WTC11 (cell line): ENCODE measurements at regions not wholly inside any gene's neighbourhood (a gene's known extent, or its start where the extent isn't known, plus 50 kb on each side); places are given as distances from the start of the nearest gene placed in this dataset.

Experiments
- ATAC-seq: fragments of 200-7000 bp; cut with Tn5 transposase; 2 replicates; pipeline ENCODE4 v1.10.0; 2021; ENCODE audit warnings: mild to moderate bottlenecking, moderate library complexity
- CTCF ChIA-PET: fragments of 300-600 bp; sonication (Branson Sonifier 250); formaldehyde crosslinking; loops from one replicate; lab custom pipeline; 2021; ENCODE audit warnings: antibody characterized with exemption; lab: Charles Lee
- POLR2A ChIA-PET: fragments of 350-600 bp; sonication (Branson Sonifier 250); formaldehyde crosslinking; loops from one replicate; lab custom pipeline; 2021; ENCODE audit warnings: antibody characterized with exemption; lab: Charles Lee
- DNase-seq: peaks from one replicate; pipeline ENCODE4 v3.0.0; 2021; ENCODE audit warnings: low spot score
- H3K27ac Mint-ChIP-seq: 2 replicates; pipeline ENCODE4 v1.8.0; 2021; ENCODE audit warnings: mixed read lengths
- H3K27me3 Mint-ChIP-seq: 2 replicates; pipeline ENCODE4 v1.8.0; 2021; ENCODE audit warnings: low read depth, mild to moderate bottlenecking, moderate library complexity, mixed read lengths
- H3K36me3 Mint-ChIP-seq: 2 replicates; pipeline ENCODE4 v1.8.0; 2021; ENCODE audit warnings: mixed read lengths
- H3K4me1 Mint-ChIP-seq: 2 replicates; pipeline ENCODE4 v1.8.0; 2022; ENCODE audit warnings: mixed read lengths
- H3K4me3 Mint-ChIP-seq: 2 replicates; pipeline ENCODE4 v1.8.0; 2021; ENCODE audit warnings: mild to moderate bottlenecking, moderate library complexity, mixed read lengths
- H3K9me3 Mint-ChIP-seq: 2 replicates; pipeline ENCODE4 v1.8.0; 2021; ENCODE audit warnings: mixed read lengths
- ATF1 ChIP-seq: sonication (generic); formaldehyde crosslinking; IDR thresholded peaks from 2 replicates; pipeline ENCODE4 v1.8.1; 2023; ENCODE audit warnings: mild to moderate bottlenecking, moderate library complexity, missing genetic modification reagents
- CREM ChIP-seq: sonication (generic); formaldehyde crosslinking; IDR thresholded peaks from 2 replicates; pipeline ENCODE4 v1.8.1; 2022; ENCODE audit warnings: mild to moderate bottlenecking, missing genetic modification reagents, moderate library complexity
- E2F1 ChIP-seq: sonication (generic); formaldehyde crosslinking; IDR thresholded peaks from 2 replicates; pipeline ENCODE4 v1.8.0; 2022; ENCODE audit warnings: mild to moderate bottlenecking, missing genetic modification reagents
- E2F4 ChIP-seq: sonication (generic); formaldehyde crosslinking; IDR thresholded peaks from 2 replicates; pipeline ENCODE4 v1.8.1; 2022; ENCODE audit warnings: low read depth, mild to moderate bottlenecking, moderate library complexity, missing genetic modification reagents, borderline replicate concordance
- EMX1 ChIP-seq: fragments of 250-450 bp; sonication (Bioruptor Pico); IDR thresholded peaks from 2 replicates; pipeline ENCODE4 v1.8.0; 2021; ENCODE audit warnings: mild to moderate bottlenecking
- FOXP1 ChIP-seq: sonication (generic); formaldehyde crosslinking; IDR thresholded peaks from 2 replicates; pipeline ENCODE4 v1.8.0; 2022; ENCODE audit warnings: missing genetic modification reagents, mild to moderate bottlenecking, moderate library complexity, borderline replicate concordance
- IRF2 ChIP-seq: sonication (generic); formaldehyde crosslinking; IDR thresholded peaks from 2 replicates; pipeline ENCODE4 v1.8.0; 2022; ENCODE audit warnings: low read depth, missing genetic modification reagents, borderline replicate concordance
- MLX ChIP-seq: sonication (generic); formaldehyde crosslinking; IDR thresholded peaks from 2 replicates; pipeline ENCODE4 v1.8.1; 2023; ENCODE audit warnings: mild to moderate bottlenecking, missing genetic modification reagents, moderate library complexity
- OVOL2 ChIP-seq: fragments of 250-450 bp; sonication (Bioruptor Pico); IDR thresholded peaks from 2 replicates; pipeline ENCODE4 v1.9.0; 2021; ENCODE audit warnings: mild to moderate bottlenecking, borderline replicate concordance
- SMAD3 ChIP-seq: sonication (generic); formaldehyde crosslinking; IDR thresholded peaks from 2 replicates; pipeline ENCODE4 v1.8.0; 2022; ENCODE audit warnings: missing genetic modification reagents, mild to moderate bottlenecking, borderline replicate concordance
- SOX15 ChIP-seq: fragments of 250-450 bp; sonication (Bioruptor Pico); IDR thresholded peaks from 2 replicates; pipeline ENCODE4 v1.9.0; 2021; ENCODE audit warnings: mild to moderate bottlenecking
- STAT6 ChIP-seq: sonication (generic); formaldehyde crosslinking; conservative IDR thresholded peaks from 2 replicates; pipeline ENCODE4 v1.8.1; 2023; ENCODE audit warnings: mild to moderate bottlenecking, low read depth, missing genetic modification reagents, moderate library complexity
- TCF7 ChIP-seq: sonication (generic); formaldehyde crosslinking; IDR thresholded peaks from 2 replicates; pipeline ENCODE4 v1.8.0; 2022; ENCODE audit warnings: mild to moderate bottlenecking, low read depth, missing genetic modification reagents, moderate library complexity
- TEAD4 ChIP-seq: sonication (generic); formaldehyde crosslinking; IDR thresholded peaks from 2 replicates; pipeline ENCODE4 v1.8.0; 2022; ENCODE audit warnings: mild to moderate bottlenecking, missing genetic modification reagents
- ZNF121 ChIP-seq: sonication (generic); formaldehyde crosslinking; IDR thresholded peaks from 2 replicates; pipeline ENCODE4 v1.8.0; 2023; ENCODE audit warnings: missing genetic modification reagents
- ZNF232 ChIP-seq: sonication (generic); formaldehyde crosslinking; IDR thresholded peaks from 2 replicates; pipeline ENCODE4 v1.8.0; 2022; ENCODE audit warnings: mild to moderate bottlenecking, missing genetic modification reagents
- ZNF317 ChIP-seq: sonication (generic); formaldehyde crosslinking; IDR thresholded peaks from 2 replicates; pipeline ENCODE4 v1.8.1; 2023; ENCODE audit warnings: low read depth, mild to moderate bottlenecking, moderate library complexity, missing genetic modification reagents, borderline replicate concordance
- ZNF396 ChIP-seq: fragments of 250-450 bp; sonication (Bioruptor Pico); IDR thresholded peaks from 2 replicates; pipeline ENCODE4 v1.8.0; 2021; ENCODE audit warnings: mild to moderate bottlenecking, moderate library complexity, borderline replicate concordance
- ZNF423 ChIP-seq: fragments of 250-450 bp; sonication (Bioruptor Pico); IDR thresholded peaks from 2 replicates; pipeline ENCODE4 v2.1.2; 2022; ENCODE audit warnings: mild to moderate bottlenecking, moderate library complexity
- ZNF532 ChIP-seq: fragments of 250-450 bp; sonication (Bioruptor Pico); IDR thresholded peaks from 2 replicates; pipeline ENCODE4 v1.9.0; 2021; ENCODE audit warnings: mild to moderate bottlenecking, borderline replicate concordance
- ZSCAN18 ChIP-seq: fragments of 250-450 bp; sonication (Bioruptor Pico); IDR thresholded peaks from 2 replicates; pipeline ENCODE4 v2.1.2; 2022; ENCODE audit warnings: mild to moderate bottlenecking, moderate library complexity

- ATAC-seq = no peak
- H3K27ac Mint-ChIP-seq = no peak overlapping the region
- peaks cover 3% of the 10 kb centered on the region; the same call in 1 of the 2 replicates for H3K4me1 Mint-ChIP-seq
- TF ChIP-seq CREM (CRISPR knock-in tag) (no peak), TEAD4 (CRISPR knock-in tag) (no peak), ATF1 (no peak), ZNF121 (CRISPR knock-in tag) (no peak)
- no peaks in the 10 kb centered on the region for H3K27me3 Mint-ChIP-seq
- no peak overlapping the region for H3K4me3 Mint-ChIP-seq
- no peaks in the 10 kb centered on the region for H3K9me3 Mint-ChIP-seq
- no peak for DNase-seq
- ChIA-PET CTCF (no interaction called here), POLR2A (no interaction called here)
- H3K36me3 Mint-ChIP-seq = no peaks in the 10 kb centered on the region
Observed at GRCh38 chr4:155582041-155582440, 84.6 kb upstream of the GUCY1A1 start.

GRCh38 chr4:155578726-155579370 is 87.8 kb upstream of the GUCY1A1 start:
- Mint-ChIP-seq H3K4me1 (peaks cover 3% of the 10 kb centered on the region; the same call in 1 of the 2 replicates), H3K9me3 (no peaks in the 10 kb centered on the region), H3K36me3 (no peaks in the 10 kb centered on the region), H3K4me3 (no peak overlapping the region), H3K27ac (no peak overlapping the region), H3K27me3 (no peaks in the 10 kb centered on the region)
- ChIA-PET POLR2A (no interaction called here), CTCF (no interaction called here)
- DNase-seq (no peak), ATAC-seq (no peak)
- TF ChIP-seq ZNF532 (CRISPR knock-in tag) (no peak), EMX1 (CRISPR knock-in tag) (no peak), IRF2 (CRISPR knock-in tag) (no peak)

- Mint-ChIP-seq H3K36me3 (no peaks in the 10 kb centered on the region), H3K4me1 (peaks cover 3% of the 10 kb centered on the region; the same call in 1 of the 2 replicates), H3K4me3 (no peak overlapping the region), H3K27me3 (no peaks in the 10 kb centered on the region), H3K27ac (no peak overlapping the region), H3K9me3 (no peaks in the 10 kb centered on the region)
- POLR2A ChIA-PET = no interaction called here
- CTCF ChIA-PET = no interaction called here
- ATAC-seq = no peak
- DNase-seq = no peak
- no peak for TF ChIP-seq OVOL2 (CRISPR knock-in tag)
- TF ChIP-seq ZNF317 (CRISPR knock-in tag) = no peak
- TF ChIP-seq MLX (CRISPR knock-in tag) = no peak
- TF ChIP-seq ZNF396 (CRISPR knock-in tag) = no peak
- no peak for TF ChIP-seq FOXP1
- no peak for TF ChIP-seq E2F1 (CRISPR knock-in tag)
- TF ChIP-seq ZSCAN18 = no peak
- TF ChIP-seq SMAD3 (CRISPR knock-in tag) = no peak
- no peak for TF ChIP-seq SOX15 (CRISPR knock-in tag)
- no peak for TF ChIP-seq E2F4 (CRISPR knock-in tag)
- TF ChIP-seq ZNF232 (CRISPR knock-in tag) = no peak
- no peak for TF ChIP-seq ZNF423 (CRISPR knock-in tag)
- no peak for TF ChIP-seq TCF7 (CRISPR knock-in tag)
- TF ChIP-seq STAT6 (CRISPR knock-in tag) = no peak
Observed at GRCh38 chr4:155578219-155578618, 88.4 kb upstream of the GUCY1A1 start.
